GM23338 (cell line): ENCODE measurements at regions not wholly inside any gene's neighbourhood (a gene's known extent, or its start where the extent isn't known, plus 50 kb on each side); places are given as distances from the start of the nearest gene placed in this dataset.

Experiments
- ATAC-seq: fragments of 200-7000 bp; cut with Tn5 transposase; 3 replicates; pipeline ENCODE4 v1.9.1; 2020
- DNase-seq: peaks from one replicate; pipeline ENCODE4 v3.0.0-alpha.2; 2015; ENCODE audit warnings: low spot score
- H2AFZ ChIP-seq: fragments of 200-600 bp; sonication (generic); 2 replicates; pipeline ENCODE4 v1.8.0; 2016; ENCODE audit warnings: antibody characterized with exemption, mild to moderate bottlenecking, moderate library complexity
- H3F3A ChIP-seq: fragments of 200-600 bp; sonication (generic); replicated peaks from 2 replicates; pipeline ENCODE4 v1.8.0; 2017; ENCODE audit warnings: antibody characterized with exemption, mixed run types, low read depth
- H3K27ac ChIP-seq: fragments of 200-600 bp; sonication (generic); 2 replicates; pipeline ENCODE4 v1.6.1; 2016; ENCODE audit warnings: low read depth
- H3K27me3 ChIP-seq: fragments of 200-600 bp; sonication (generic); 2 replicates; pipeline ENCODE4 v1.8.0; 2016; ENCODE audit warnings: mild to moderate bottlenecking, mixed run types, moderate library complexity; ENCODE audit not compliant: insufficient read depth
- H3K36me3 ChIP-seq: fragments of 200-600 bp; sonication (generic); 2 replicates; pipeline ENCODE4 v1.8.0; 2016; ENCODE audit warnings: mild to moderate bottlenecking; ENCODE audit not compliant: insufficient read depth
- H3K4me1 ChIP-seq: fragments of 200-600 bp; sonication (generic); 2 replicates; pipeline ENCODE4 v1.8.0; 2016; ENCODE audit warnings: mild to moderate bottlenecking, moderate library complexity; ENCODE audit not compliant: insufficient read depth
- H3K4me2 ChIP-seq: fragments of 200-600 bp; sonication (generic); 2 replicates; pipeline ENCODE4 v1.7.1; 2017; ENCODE audit warnings: mixed run types
- H3K4me3 ChIP-seq: fragments of 200-600 bp; sonication (generic); 2 replicates; pipeline ENCODE4 v1.6.1; 2016; ENCODE audit warnings: mixed run types
- H3K79me2 ChIP-seq: fragments of 200-600 bp; sonication (generic); replicated peaks from 2 replicates; pipeline ENCODE4 v1.8.0; 2017; ENCODE audit warnings: mild to moderate bottlenecking; ENCODE audit not compliant: insufficient read depth
- H3K9me2 ChIP-seq: fragments of 200-600 bp; sonication (generic); 2 replicates; pipeline ENCODE4 v1.8.0; 2017; ENCODE audit not compliant: insufficient read depth
- H4K20me1 ChIP-seq: fragments of 200-600 bp; sonication (generic); replicated peaks from 2 replicates; pipeline ENCODE4 v1.8.0; 2017; ENCODE audit warnings: mild to moderate bottlenecking; ENCODE audit not compliant: insufficient read depth
- H3K27ac Mint-ChIP-seq: 2 replicates; pipeline ENCODE4 v1.8.0; 2020; ENCODE audit warnings: inconsistent platforms, mild to moderate bottlenecking, moderate library complexity, mixed read lengths
- H3K27me3 Mint-ChIP-seq: 3 replicates; pipeline ENCODE4 v1.8.0; 2022; ENCODE audit warnings: low read depth, mild to moderate bottlenecking, moderate library complexity, mixed read lengths, inconsistent platforms; ENCODE audit not compliant: insufficient read depth, poor library complexity
- H3K36me3 Mint-ChIP-seq: 3 replicates; pipeline ENCODE4 v1.8.0; 2021; ENCODE audit warnings: low read depth, mild to moderate bottlenecking, inconsistent platforms, moderate library complexity, mixed read lengths
- H3K4me1 Mint-ChIP-seq: 3 replicates; pipeline ENCODE4 v1.8.0; 2020; ENCODE audit warnings: mild to moderate bottlenecking, inconsistent platforms, mixed read lengths
- H3K4me3 Mint-ChIP-seq: 3 replicates; pipeline ENCODE4 v1.8.0; 2021; ENCODE audit warnings: moderate library complexity, mild to moderate bottlenecking, inconsistent platforms, mixed read lengths
- H3K9me3 Mint-ChIP-seq: 3 replicates; pipeline ENCODE4 v1.8.0; 2020; ENCODE audit warnings: moderate library complexity, mild to moderate bottlenecking, inconsistent platforms, mixed read lengths
- CREB1 ChIP-seq: fragments of 250-450 bp; sonication (Bioruptor Pico); IDR thresholded peaks from 2 replicates; pipeline ENCODE4 v1.5.0; 2020; ENCODE audit warnings: low read depth, mild to moderate bottlenecking, moderate library complexity
- ETS1 ChIP-seq: IDR thresholded peaks from 2 replicates; pipeline ENCODE4 v1.6.1; 2016; ENCODE audit warnings: antibody characterized with exemption
- EZH2phosphoT487 ChIP-seq: fragments of 200-600 bp; sonication (generic); IDR thresholded peaks from one replicate; pipeline ENCODE4 v1.8.1; 2018; ENCODE audit warnings: antibody characterized with exemption; ENCODE audit not compliant: unreplicated experiment
- NANOG ChIP-seq: IDR thresholded peaks from 2 replicates; pipeline ENCODE4 v1.6.1; 2016; ENCODE audit warnings: antibody characterized with exemption, borderline replicate concordance
- POLR2AphosphoS5 ChIP-seq: IDR thresholded peaks from 2 replicates; pipeline ENCODE4 v1.6.1; 2016; ENCODE audit warnings: antibody characterized with exemption, low read depth
- REST ChIP-seq: IDR thresholded peaks from one replicate; pipeline ENCODE4 v1.6.1; 2018; ENCODE audit warnings: antibody characterized with exemption; ENCODE audit not compliant: unreplicated experiment
- STAT1 ChIP-seq: IDR thresholded peaks from one replicate; pipeline ENCODE4 v1.6.1; 2016; ENCODE audit warnings: antibody characterized with exemption; ENCODE audit not compliant: unreplicated experiment
- ZNF331 ChIP-seq: fragments of 250-450 bp; sonication (Bioruptor Pico); IDR thresholded peaks from 2 replicates; pipeline ENCODE4 v1.5.0; 2020; ENCODE audit warnings: low read depth, mild to moderate bottlenecking, moderate library complexity
- ZNF462 ChIP-seq: fragments of 250-450 bp; sonication (Bioruptor Pico); IDR thresholded peaks from 2 replicates; pipeline ENCODE4 v1.5.0; 2020; ENCODE audit warnings: mild to moderate bottlenecking, moderate library complexity
- TF ChIP-seq, protein P1 (sequence below), 2 experiments: fragments of 200-600 bp in 1 of 2; sonication (generic) in 1 of 2; conservative IDR thresholded peaks; 2 replicates each; pipeline versions ENCODE4 v1.5.1 to v1.6.1; 2016 to 2017; ENCODE audit warnings: antibody characterized with exemption in 2 of 2, low read depth in 2 of 2, mild to moderate bottlenecking in 2 of 2, moderate library complexity in 1 of 2

GRCh38 chr9:26789959-26790358 lies 102.6 kb downstream of the CAAP1 start:
- TF ChIP-seq CREB1 (CRISPR knock-in tag) (no peak), STAT1 (no peak), ETS1 (no peak), REST (no peak), ZNF331 (CRISPR knock-in tag) (no peak), NANOG (no peak), ZNF462 (CRISPR knock-in tag) (no peak), POLR2AphosphoS5 (no peak), EZH2phosphoT487 (no peak)
- TF ChIP-seq, protein P1, sequence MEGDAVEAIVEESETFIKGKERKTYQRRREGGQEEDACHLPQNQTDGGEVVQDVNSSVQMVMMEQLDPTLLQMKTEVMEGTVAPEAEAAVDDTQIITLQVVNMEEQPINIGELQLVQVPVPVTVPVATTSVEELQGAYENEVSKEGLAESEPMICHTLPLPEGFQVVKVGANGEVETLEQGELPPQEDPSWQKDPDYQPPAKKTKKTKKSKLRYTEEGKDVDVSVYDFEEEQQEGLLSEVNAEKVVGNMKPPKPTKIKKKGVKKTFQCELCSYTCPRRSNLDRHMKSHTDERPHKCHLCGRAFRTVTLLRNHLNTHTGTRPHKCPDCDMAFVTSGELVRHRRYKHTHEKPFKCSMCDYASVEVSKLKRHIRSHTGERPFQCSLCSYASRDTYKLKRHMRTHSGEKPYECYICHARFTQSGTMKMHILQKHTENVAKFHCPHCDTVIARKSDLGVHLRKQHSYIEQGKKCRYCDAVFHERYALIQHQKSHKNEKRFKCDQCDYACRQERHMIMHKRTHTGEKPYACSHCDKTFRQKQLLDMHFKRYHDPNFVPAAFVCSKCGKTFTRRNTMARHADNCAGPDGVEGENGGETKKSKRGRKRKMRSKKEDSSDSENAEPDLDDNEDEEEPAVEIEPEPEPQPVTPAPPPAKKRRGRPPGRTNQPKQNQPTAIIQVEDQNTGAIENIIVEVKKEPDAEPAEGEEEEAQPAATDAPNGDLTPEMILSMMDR (conservative IDR thresholded peaks at IDR 0.05; ENCODE audit: low read depth in 2 of 2), result no peak
- ATAC-seq, result no peak
- Histone ChIP-seq H3F3A (no peaks in the 10 kb centered on the region), H3K36me3 (no peaks in the 10 kb centered on the region), H3K27ac (no peak overlapping the region), H3K79me2 (no peaks in the 10 kb centered on the region), H3K9me2 (no peaks in the 10 kb centered on the region), H3K4me3 (no peak overlapping the region), H3K4me1 (peaks cover 26% of the 10 kb centered on the region), H2AFZ (no peak overlapping the region), H3K4me2 (no peak overlapping the region), H3K27me3 (peaks cover 10% of the 10 kb centered on the region; the same call in 1 of the 2 replicates), H4K20me1 (no peaks in the 10 kb centered on the region)
- no peak for DNase-seq
- H3K4me3 Mint-ChIP-seq, result no peak overlapping the region
- H3K27me3 Mint-ChIP-seq, result peaks cover 2% of the 10 kb centered on the region
- H3K36me3 Mint-ChIP-seq, result peaks cover 2% of the 10 kb centered on the region; the same call in 1 of the 3 replicates
- peaks cover 7% of the 10 kb centered on the region; the same call in 1 of the 3 replicates for H3K9me3 Mint-ChIP-seq
- peaks cover 16% of the 10 kb centered on the region for H3K4me1 Mint-ChIP-seq
- no peak overlapping the region for H3K27ac Mint-ChIP-seq
